H1 (cell line): ENCODE measurements at regions not wholly inside any gene's neighbourhood (a gene's known extent, or its start where the extent isn't known, plus 50 kb on each side); places are given as distances from the start of the nearest gene placed in this dataset.

ENCODE experiments used
- BRCA1 ChIP-seq: IDR thresholded peaks from 2 replicates; pipeline ENCODE4 v1.6.1; 2012; ENCODE audit warnings: low read depth, low read length, improper control_type of control experiment
- CHD2 ChIP-seq: IDR thresholded peaks from 2 replicates; pipeline ENCODE4 v1.6.1; 2012; ENCODE audit warnings: low read length, improper control_type of control experiment
- CTCF ChIP-seq, 3 experiments: IDR thresholded peaks; 1 replicate in 2 of 3; 2 replicates in 1 of 3; pipeline versions ENCODE4 v1.5.1 to v1.6.1; 2011; ENCODE audit warnings: low read length in 3 of 3, mild to moderate bottlenecking in 3 of 3, inconsistent platforms in 2 of 3, low read depth in 1 of 3, moderate library complexity in 1 of 3; ENCODE audit not compliant: insufficient read depth in 1 of 3; ENCODE audit errors: control extremely low read depth in 1 of 3
- E2F6 ChIP-seq: IDR thresholded peaks from 2 replicates; pipeline ENCODE4 v1.6.1; 2012; ENCODE audit warnings: inconsistent platforms
- MAFK ChIP-seq: IDR thresholded peaks from 2 replicates; pipeline ENCODE4 v1.6.1; 2012; ENCODE audit warnings: low read depth, mild to moderate bottlenecking, improper control_type of control experiment, low read length

- TF ChIP-seq E2F6 (no peak), CTCF (IDR thresholded peaks at IDR 0.05; ENCODE audit: control extremely low read depth in 1 of 3, insufficient read depth in 1 of 3, low read depth in 1 of 3, low read length in 3 of 3) (no peak), MAFK (no peak), CHD2 (no peak), BRCA1 (no peak)
Observed at GRCh38 chr11:121907379-121907778, 208.6 kb downstream of the BLID start.
